Daoy (cell line): ENCODE measurements at regions not wholly inside any gene's neighbourhood (a gene's known extent, or its start where the extent isn't known, plus 50 kb on each side); places are given as distances from the start of the nearest gene placed in this dataset.

Experiments used
- DNase-seq: peaks from one replicate; pipeline ENCODE4 v3.0.0-alpha.2; 2015; ENCODE audit warnings: low read depth

- DNase-seq, result peak; percentile 17
Measured at GRCh38 chr16:85555719-85556455, 57.2 kb upstream of the GSE1 start.

- DNase-seq, result peak; percentile 63
Measured at GRCh38 chr16:85556456-85557082, 56.6 kb upstream of the GSE1 start.

- DNase-seq, result peak; percentile 58
Measured at GRCh38 chr16:85557083-85557970, 55.8 kb upstream of the GSE1 start.

GRCh38 chr16:85557971-85558657 lies 55.0 kb upstream of the GSE1 start:
- no peak for DNase-seq

GRCh38 chr16:85560932-85561247 lies 52.2 kb upstream of the GSE1 start:
- no peak for DNase-seq

GRCh38 chr16:85561248-85562092 lies 51.7 kb upstream of the GSE1 start:
- no peak for DNase-seq

GRCh38 chr16:85562093-85562786 lies 50.9 kb upstream of the GSE1 start:
- DNase-seq, result no peak

GRCh38 chr16:85563034-85563433 lies 50.1 kb upstream of the GSE1 start:
- DNase-seq, result no peak
